Lung (tissue), 11 donors: ENCODE measurements at regions not wholly inside any gene's neighbourhood (a gene's known extent, or its start where the extent isn't known, plus 50 kb on each side); places are given as distances from the start of the nearest gene placed in this dataset.
"Not testable (repeated sequence)": the region's sequence is repeated elsewhere in the genome, so short reads cannot be mapped to it uniquely, and the experiment has no call there.

Source experiments
- ATAC-seq: fragments of 200-7000 bp; cut with Tn5 transposase; one replicate; pipeline ENCODE4 v1.9.1; 2020; ENCODE audit warnings: moderate number of reproducible peaks; ENCODE audit not compliant: insufficient read depth, low FRiP score
- DNase-seq, 3 donors: peaks; one replicate each; pipeline ENCODE4 v3.0.0-alpha.2; 2013 to 2017
- H3K27ac ChIP-seq, 2 donors: one replicate each; pipeline ENCODE4 v1.5.1; 2013; ENCODE audit warnings: mild to moderate bottlenecking in 2 of 2, moderate library complexity in 2 of 2, control low read depth in 1 of 2, inconsistent platforms in 1 of 2, low read depth in 1 of 2, low read length in 1 of 2
- H3K27me3 ChIP-seq, 3 donors: one replicate each; pipeline ENCODE4 v1.5.1; 2013; ENCODE audit warnings: low read length in 2 of 3; ENCODE audit not compliant: control insufficient read depth in 3 of 3, insufficient read depth in 3 of 3
- H3K36me3 ChIP-seq, 4 donors: one replicate each; pipeline ENCODE4 v1.5.1; 2013; ENCODE audit warnings: low read length in 4 of 4, mild to moderate bottlenecking in 1 of 4, moderate library complexity in 1 of 4; ENCODE audit not compliant: control insufficient read depth in 4 of 4, insufficient read depth in 4 of 4
- H3K4me1 ChIP-seq, 5 donors: one replicate each; pipeline ENCODE4 v1.5.1; 2013; ENCODE audit warnings: low read length in 5 of 5, mild to moderate bottlenecking in 2 of 5, moderate library complexity in 1 of 5; ENCODE audit not compliant: control insufficient read depth in 5 of 5, insufficient read depth in 5 of 5
- H3K4me3 ChIP-seq: one replicate; pipeline ENCODE4 v1.5.1; 2013; ENCODE audit warnings: mild to moderate bottlenecking, control low read depth, moderate library complexity
- H3K9ac ChIP-seq, 2 donors: one replicate each; pipeline ENCODE4 v1.5.1; 2013; ENCODE audit warnings: low read length in 2 of 2, control low read depth in 1 of 2; ENCODE audit not compliant: insufficient read depth in 1 of 2
- H3K9me3 ChIP-seq, 4 donors: one replicate each; pipeline ENCODE4 v1.5.1; 2013; ENCODE audit warnings: low read length in 3 of 4, mild to moderate bottlenecking in 1 of 4, moderate library complexity in 1 of 4; ENCODE audit not compliant: control insufficient read depth in 4 of 4, insufficient read depth in 3 of 4
- CTCF ChIP-seq: IDR thresholded peaks from 2 replicates; pipeline ENCODE4 v1.5.1; 2012; ENCODE audit warnings: mild to moderate bottlenecking; ENCODE audit errors: control extremely low read depth, extremely low read depth
- WGBS, 2 donors: extraction: QIAGEN DNeasy Blood & Tissue Kit; methylation state at CpG; one replicate each; pipeline ENCODE4 v1.1.7; 2013; 5-methylcytosine and 5-hydroxymethylcytosine counted together
- donor health status: control.
- donor health status: control.
- donor health status: Bipolar disorder and iron deficiency.
- donor health status: healthy.
- donor health status: DM: yes; HTN: yes; CAD: no.

DNA sequence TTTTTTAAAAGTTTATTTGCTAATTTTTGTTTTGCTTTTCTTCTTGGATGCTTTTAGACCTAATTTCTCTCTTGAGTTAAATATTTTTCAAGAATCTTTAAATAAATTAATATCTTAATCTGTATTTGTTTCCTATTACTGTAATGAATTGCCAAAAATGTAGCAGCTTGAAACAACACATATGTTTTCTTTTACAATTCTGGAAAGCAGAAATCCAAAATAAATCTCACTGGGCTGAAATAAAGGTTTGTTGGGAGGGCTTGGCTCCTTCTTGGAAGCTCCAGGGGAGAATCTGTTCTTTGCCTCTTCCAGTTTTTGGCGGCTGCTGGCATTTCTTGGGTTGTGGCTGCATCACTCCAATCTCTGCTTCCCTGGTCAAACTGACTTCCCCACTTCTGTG lies 658.1 kb upstream of the ARRDC3 start:
- ATAC-seq = no peak
- DNase-seq = peak in 2 of 3 donors; percentile 10 to 25

GRCh38 chr5:92029792-92030191 lies 646.7 kb upstream of the ARRDC3 start:
- not testable (repeated sequence) for H3K27me3 ChIP-seq, H3K27ac ChIP-seq, H3K4me1 ChIP-seq, H3K4me3 ChIP-seq, ATAC-seq, DNase-seq, H3K9ac ChIP-seq, H3K9me3 ChIP-seq, H3K36me3 ChIP-seq
- WGBS, 2 donors = 89 to 97% methylated on average over 2 of the region's 2 CpGs

More for the DNA sequence above, 658.1 kb upstream of the ARRDC3 start:
- no peak overlapping the region for H3K4me3 ChIP-seq
- no peak overlapping the region for H3K9ac ChIP-seq
- H3K27me3 ChIP-seq = no peaks in the 10 kb centered on the region
- no peaks in the 10 kb centered on the region for H3K9me3 ChIP-seq
- no peak for TF ChIP-seq CTCF
- H3K4me1 ChIP-seq = no peaks in the 10 kb centered on the region
- no peaks in the 10 kb centered on the region for H3K36me3 ChIP-seq
- no peak overlapping the region for H3K27ac ChIP-seq
- WGBS, 2 donors = 83 to 96% methylated on average over 1 of the region's 1 CpG

GRCh38 chr5:92023555-92023954 lies 640.4 kb upstream of the ARRDC3 start:
- Histone ChIP-seq H3K36me3 (no peaks in the 10 kb centered on the region), H3K4me3 (no peak overlapping the region), H3K9me3 (no peaks in the 10 kb centered on the region), H3K27ac (no peak overlapping the region), H3K9ac (no peak overlapping the region), H3K27me3 (no peaks in the 10 kb centered on the region), H3K4me1 (no peaks in the 10 kb centered on the region)
- TF ChIP-seq CTCF = no peak
- 85 to 91% methylated on average over 5 of the region's 5 CpGs for WGBS, 2 donors
- no peak for ATAC-seq
- no peak for DNase-seq

GRCh38 chr5:92023141-92023471 lies 640.0 kb upstream of the ARRDC3 start:
- no peaks in the 10 kb centered on the region for H3K27me3 ChIP-seq
- H3K4me3 ChIP-seq = no peak overlapping the region
- no peak overlapping the region for H3K9ac ChIP-seq
- H3K27ac ChIP-seq = no peak overlapping the region
- no peaks in the 10 kb centered on the region for H3K36me3 ChIP-seq
- DNase-seq (no peak), ATAC-seq (no peak)
- H3K4me1 ChIP-seq = no peaks in the 10 kb centered on the region
- no peaks in the 10 kb centered on the region for H3K9me3 ChIP-seq
- no peak for TF ChIP-seq CTCF
- 76% methylated on average over 1 of the region's 1 CpG for WGBS, 2 donors
